H1 (cell line): ENCODE measurements at regions not wholly inside any gene's neighbourhood (a gene's known extent, or its start where the extent isn't known, plus 50 kb on each side); places are given as distances from the start of the nearest gene placed in this dataset.

Source experiments
- CTCF ChIA-PET: fragments of 300-600 bp; sonication (Branson Sonifier 250); formaldehyde crosslinking; loops from one replicate; lab custom pipeline; 2021; ENCODE audit not compliant: partially characterized antibody; lab: Charles Lee
- POLR2A ChIA-PET: fragments of 300-600 bp; sonication (Branson Sonifier 250); formaldehyde crosslinking; loops from one replicate; lab custom pipeline; 2021; ENCODE audit warnings: inconsistent platforms; ENCODE audit not compliant: partially characterized antibody; lab: Charles Lee
- DNase-seq, 2 experiments: peaks; one replicate each; pipeline versions ENCODE4 v3.0.0 to v3.0.0-alpha.2; 2010 to 2022; ENCODE audit warnings: low spot score in 2 of 2, low read depth in 1 of 2, mixed read lengths in 1 of 2
- FAIRE-seq: peaks from 2 replicates; lab custom pipeline; 2011; peaks lifted over from hg19 to GRCh38; lab: Jason Lieb, UNC
- H2AFZ ChIP-seq: 2 replicates; pipeline ENCODE4 v1.8.1; 2012; ENCODE audit warnings: low read length, inconsistent platforms
- H2AK5ac ChIP-seq: 2 replicates; pipeline ENCODE4 v1.6.1; 2013; ENCODE audit warnings: low read depth, low read length
- H2BK120ac ChIP-seq: replicated peaks from 2 replicates; pipeline ENCODE3; 2013; ENCODE audit warnings: low read depth, low read length, inconsistent platforms
- H2BK12ac ChIP-seq: 2 replicates; pipeline ENCODE4 v1.6.1; 2013; ENCODE audit warnings: low read depth, low read length
- H2BK15ac ChIP-seq: 2 replicates; pipeline ENCODE4 v1.6.1; 2013; ENCODE audit warnings: low read length
- H2BK20ac ChIP-seq: 2 replicates; pipeline ENCODE4 v1.6.1; 2013; ENCODE audit warnings: low read length
- H2BK5ac ChIP-seq: 2 replicates; pipeline ENCODE4 v1.6.1; 2013; ENCODE audit warnings: low read depth, low read length
- H3K14ac ChIP-seq: 2 replicates; pipeline ENCODE4 v1.6.1; 2013; ENCODE audit warnings: inconsistent platforms; ENCODE audit not compliant: insufficient read length
- H3K18ac ChIP-seq: 2 replicates; pipeline ENCODE4 v1.6.1; 2013; ENCODE audit warnings: low read length; ENCODE audit errors: extremely low read depth
- H3K23ac ChIP-seq: 2 replicates; pipeline ENCODE4 v1.6.1; 2013; ENCODE audit warnings: inconsistent platforms; ENCODE audit not compliant: insufficient read length
- H3K23me2 ChIP-seq: 2 replicates; pipeline ENCODE4 v1.6.1; 2013; ENCODE audit warnings: low read depth, low read length
- H3K27ac ChIP-seq: 2 replicates; pipeline ENCODE4 v1.6.1; 2011; ENCODE audit warnings: low read depth, low read length, inconsistent platforms
- H3K27me3 ChIP-seq, 4 experiments: replicated peaks in 1 of 4; 1 replicate in 1 of 4; 2 replicates in 3 of 4; pipeline versions ENCODE4 v1.6.1 to v1.8.1; 2011 to 2013; ENCODE audit warnings: low read length in 3 of 4, mild to moderate bottlenecking in 3 of 4, inconsistent platforms in 2 of 4, mixed read lengths in 2 of 4, moderate library complexity in 1 of 4; ENCODE audit not compliant: control insufficient read depth in 3 of 4, insufficient read depth in 3 of 4; ENCODE audit errors: extremely low read depth in 1 of 4
- H3K36me3 ChIP-seq, 4 experiments: 2 replicates each; pipeline versions ENCODE4 v1.6.1 to v1.8.1; 2011 to 2013; ENCODE audit warnings: mild to moderate bottlenecking in 4 of 4, low read length in 3 of 4, moderate library complexity in 2 of 4, control low read depth in 1 of 4, inconsistent platforms in 1 of 4; ENCODE audit not compliant: insufficient read depth in 4 of 4, control insufficient read depth in 2 of 4
- H3K4ac ChIP-seq: replicated peaks from 2 replicates; pipeline ENCODE3; 2013; ENCODE audit warnings: low read length, low read depth, mixed read lengths, inconsistent platforms; ENCODE audit not compliant: insufficient read length
- H3K4me1 ChIP-seq, 4 experiments: replicated peaks in 1 of 4; 1 replicate in 1 of 4; 2 replicates in 3 of 4; pipeline versions ENCODE4 v1.6.1 to v1.8.1; 2011 to 2013; ENCODE audit warnings: low read length in 3 of 4, inconsistent platforms in 2 of 4, mixed read lengths in 1 of 4; ENCODE audit not compliant: insufficient read depth in 4 of 4, control insufficient read depth in 3 of 4
- H3K4me2 ChIP-seq, 2 experiments: 2 replicates each; pipeline versions ENCODE4 v1.6.1 to v1.8.1; 2011 to 2013; ENCODE audit warnings: low read depth in 2 of 2, low read length in 2 of 2, control low read depth in 1 of 2, inconsistent platforms in 1 of 2, mild to moderate bottlenecking in 1 of 2; ENCODE audit not compliant: insufficient read depth in 1 of 2
- H3K4me3 ChIP-seq, 4 experiments: fragments of 200-600, 300-600 bp in 1 of 4; sonication (generic), shearing (Covaris generic), sonication (Bioruptor Twin) in 1 of 4; 2 replicates each; pipeline versions ENCODE4 v1.5.1 to v1.8.1; 2011 to 2016; ENCODE audit warnings: low read length in 4 of 4, low read depth in 3 of 4, control low read depth in 2 of 4, inconsistent platforms in 2 of 4, mild to moderate bottlenecking in 2 of 4, mixed read lengths in 1 of 4, moderate library complexity in 1 of 4; ENCODE audit not compliant: insufficient read depth in 2 of 4; ENCODE audit errors: extremely low read depth in 1 of 4
- H3K56ac ChIP-seq: replicated peaks from 2 replicates; pipeline ENCODE3; 2013; ENCODE audit warnings: low read depth, mild to moderate bottlenecking, mixed read lengths, low read length, inconsistent platforms; ENCODE audit not compliant: insufficient read length
- H3K79me1 ChIP-seq: 2 replicates; pipeline ENCODE4 v1.6.1; 2013; ENCODE audit warnings: low read depth, low read length, control low read depth
- H3K79me2 ChIP-seq, 2 experiments: 2 replicates each; pipeline versions ENCODE4 v1.6.1 to v1.8.1; 2012 to 2013; ENCODE audit warnings: low read length in 2 of 2, mild to moderate bottlenecking in 2 of 2, inconsistent platforms in 1 of 2; ENCODE audit not compliant: insufficient read depth in 2 of 2, control insufficient read depth in 1 of 2
- H3K9ac ChIP-seq, 4 experiments: replicated peaks in 1 of 4; 1 replicate in 1 of 4; 2 replicates in 3 of 4; pipeline versions ENCODE4 v1.6.1 to v1.8.1; 2011 to 2013; ENCODE audit warnings: low read depth in 3 of 4, low read length in 3 of 4, control low read depth in 2 of 4, mild to moderate bottlenecking in 2 of 4, moderate library complexity in 2 of 4, inconsistent platforms in 1 of 4; ENCODE audit errors: extremely low read depth in 1 of 4
- H3K9me3 ChIP-seq, 2 experiments: 2 replicates each; pipeline versions ENCODE4 v1.6.1 to v1.8.1; 2012 to 2013; ENCODE audit warnings: mild to moderate bottlenecking in 2 of 2, moderate library complexity in 2 of 2, control low read depth in 1 of 2, inconsistent platforms in 1 of 2, low read depth in 1 of 2, low read length in 1 of 2, mixed read lengths in 1 of 2; ENCODE audit not compliant: insufficient read depth in 2 of 2
- H4K20me1 ChIP-seq, 2 experiments: replicated peaks in 1 of 2; 2 replicates each; pipeline versions ENCODE3 to v1.8.1; 2011 to 2013; ENCODE audit warnings: inconsistent platforms in 2 of 2, low read length in 2 of 2, mild to moderate bottlenecking in 1 of 2; ENCODE audit not compliant: insufficient read depth in 2 of 2, control insufficient read depth in 1 of 2
- H4K5ac ChIP-seq: 2 replicates; pipeline ENCODE4 v1.6.1; 2013; ENCODE audit warnings: low read length, low read depth, mixed read lengths, inconsistent platforms; ENCODE audit not compliant: insufficient read length
- H4K8ac ChIP-seq: 2 replicates; pipeline ENCODE4 v1.8.0; 2013; ENCODE audit warnings: mild to moderate bottlenecking, moderate library complexity, low read length, inconsistent platforms; ENCODE audit not compliant: insufficient read depth; ENCODE audit errors: extremely low read depth
- H4K91ac ChIP-seq: replicated peaks from 2 replicates; pipeline ENCODE3; 2013; ENCODE audit warnings: low read length, mixed read lengths, inconsistent platforms; ENCODE audit not compliant: insufficient read length
- RAD21 ChIP-seq, 2 experiments: IDR thresholded peaks in 1 of 2; conservative IDR thresholded peaks in 1 of 2; 2 replicates each; pipeline ENCODE4 v1.6.1; 2011; ENCODE audit warnings: low read depth in 2 of 2, low read length in 2 of 2, improper control_type of control experiment in 1 of 2, inconsistent platforms in 1 of 2, mild to moderate bottlenecking in 1 of 2, moderate library complexity in 1 of 2
- WGBS, 2 experiments: shearing (Covaris generic) in 1 of 2; methylation state at CpG; one replicate each; pipeline versions ENCODE4 v1.1.6 to v1.1.7; 2013 to 2015; ENCODE audit warnings: low lambda C conversion rate in 2 of 2, mixed read lengths in 2 of 2, inconsistent platforms in 1 of 2, low coverage in 1 of 2, missing lambda C conversion rate in 1 of 2; ENCODE audit not compliant: insufficient replicate concordance in 2 of 2, insufficient coverage in 1 of 2, insufficient read length in 1 of 2; ENCODE audit errors: extremely low coverage in 1 of 2, missing lambda C conversion rate in 1 of 2; 5-methylcytosine and 5-hydroxymethylcytosine counted together
- TF ChIP-seq, protein P1 (sequence below), 3 experiments: IDR thresholded peaks; 1 replicate in 2 of 3; 2 replicates in 1 of 3; pipeline versions ENCODE4 v1.5.1 to v1.6.1; 2011; ENCODE audit warnings: low read length in 3 of 3, mild to moderate bottlenecking in 3 of 3, inconsistent platforms in 2 of 3, low read depth in 1 of 3, moderate library complexity in 1 of 3; ENCODE audit not compliant: insufficient read depth in 1 of 3; ENCODE audit errors: control extremely low read depth in 1 of 3

DNA sequence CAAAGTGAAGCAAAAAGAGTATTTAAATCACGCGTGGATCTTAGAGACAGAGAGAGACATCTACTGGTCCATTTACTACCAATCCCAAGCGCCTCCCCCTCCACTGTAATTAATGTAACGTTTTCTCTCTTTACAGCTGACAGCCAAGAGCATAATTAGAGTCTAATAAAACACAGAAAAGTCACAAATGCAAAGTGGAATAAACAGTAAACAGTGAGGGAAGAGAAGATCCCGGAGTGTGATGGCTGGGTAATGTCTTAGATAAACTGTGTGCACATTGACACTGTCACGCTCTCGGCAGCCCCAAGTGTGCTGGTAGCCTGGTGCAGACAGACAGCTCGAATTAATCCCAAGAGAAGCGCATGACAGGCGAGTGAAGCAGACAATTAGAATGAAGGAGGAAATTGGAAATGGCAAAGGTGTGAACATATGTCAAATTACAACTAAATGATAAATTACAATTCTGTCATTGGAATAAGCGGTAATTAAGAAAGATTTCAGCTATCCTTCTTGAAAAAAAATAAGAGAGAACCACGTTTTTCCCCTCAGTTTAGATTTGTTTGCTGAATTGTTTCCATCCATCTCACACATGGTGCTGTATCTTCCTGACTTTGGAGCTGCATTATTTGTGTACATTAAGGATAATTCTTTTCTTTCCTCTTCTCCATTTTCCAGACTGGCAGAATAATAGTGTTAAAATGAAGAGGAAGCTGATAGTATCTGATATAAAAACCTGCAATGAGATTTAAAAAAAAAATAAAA is 100.1 kb downstream of the CXXC4 start:
- WGBS, 2 experiments: 77% methylated on average over 12 of the region's 12 CpGs; no CpG with 5 or more reads in 1 of the 2 experiments
- Histone ChIP-seq H3K79me1 (no peaks in the 10 kb centered on the region), H4K91ac (no peak overlapping the region), H2BK20ac (no peak overlapping the region), H2AFZ (peak overlapping the region; percentile 76), H2AK5ac (no peak overlapping the region), H3K4me2 (no peak overlapping the region), H3K14ac (no peak overlapping the region), H3K9ac (no peak overlapping the region), H2BK120ac (no peak overlapping the region), H3K18ac (no peak overlapping the region), H2BK15ac (no peak overlapping the region), H2BK12ac (no peak overlapping the region), H4K20me1 (no peaks in the 10 kb centered on the region), H4K5ac (no peak overlapping the region), H3K4me3 (no peak overlapping the region), H3K56ac (no peak overlapping the region), H2BK5ac (no peak overlapping the region), H3K9me3 (no peaks in the 10 kb centered on the region), H3K23ac (no peak overlapping the region), H3K27me3 (no peaks in the 10 kb centered on the region), H3K4me1 (peaks cover 0 to 4% (median 0%) of the 10 kb centered on the region in 4 experiments; a peak in 1 of 7 replicates), H3K79me2 (no peaks in the 10 kb centered on the region), H3K4ac (no peak overlapping the region), H3K23me2 (no peaks in the 10 kb centered on the region), H3K36me3 (no peaks in the 10 kb centered on the region), H3K27ac (no peak overlapping the region), H4K8ac (no peak overlapping the region; the same call in 1 of the 2 replicates)
- TF ChIP-seq RAD21 (IDR thresholded peaks at IDR 0.05 in 1 of 2, conservative IDR thresholded peaks at IDR 0.05 in 1 of 2; ENCODE audit: low read depth in 2 of 2, low read length in 2 of 2): peak; percentile 14 to 34; a peak in 2 of 4 replicates
- TF ChIP-seq, protein P1, sequence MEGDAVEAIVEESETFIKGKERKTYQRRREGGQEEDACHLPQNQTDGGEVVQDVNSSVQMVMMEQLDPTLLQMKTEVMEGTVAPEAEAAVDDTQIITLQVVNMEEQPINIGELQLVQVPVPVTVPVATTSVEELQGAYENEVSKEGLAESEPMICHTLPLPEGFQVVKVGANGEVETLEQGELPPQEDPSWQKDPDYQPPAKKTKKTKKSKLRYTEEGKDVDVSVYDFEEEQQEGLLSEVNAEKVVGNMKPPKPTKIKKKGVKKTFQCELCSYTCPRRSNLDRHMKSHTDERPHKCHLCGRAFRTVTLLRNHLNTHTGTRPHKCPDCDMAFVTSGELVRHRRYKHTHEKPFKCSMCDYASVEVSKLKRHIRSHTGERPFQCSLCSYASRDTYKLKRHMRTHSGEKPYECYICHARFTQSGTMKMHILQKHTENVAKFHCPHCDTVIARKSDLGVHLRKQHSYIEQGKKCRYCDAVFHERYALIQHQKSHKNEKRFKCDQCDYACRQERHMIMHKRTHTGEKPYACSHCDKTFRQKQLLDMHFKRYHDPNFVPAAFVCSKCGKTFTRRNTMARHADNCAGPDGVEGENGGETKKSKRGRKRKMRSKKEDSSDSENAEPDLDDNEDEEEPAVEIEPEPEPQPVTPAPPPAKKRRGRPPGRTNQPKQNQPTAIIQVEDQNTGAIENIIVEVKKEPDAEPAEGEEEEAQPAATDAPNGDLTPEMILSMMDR (IDR thresholded peaks at IDR 0.05; ENCODE audit: control extremely low read depth in 1 of 3, insufficient read depth in 1 of 3, low read depth in 1 of 3, low read length in 3 of 3): no peak
- FAIRE-seq (no peak), DNase-seq (no peak)
- ChIA-PET POLR2A (interaction anchor here (1.6 to 1.9 kb wide), 2 partner anchors 19 to 98 kb away, joined by 4 read pairs; no protein-coding TSS in a partner anchor), CTCF (interaction anchor here (0.6 to 2.3 kb wide), 5 partner anchors 12 to 557 kb away, joined by 3 to 6 read pairs (median 5); no protein-coding TSS in a partner anchor)
